Endothelial cell (in vitro differentiated cells): ENCODE measurements at regions not wholly inside any gene's neighbourhood (a gene's known extent, or its start where the extent isn't known, plus 50 kb on each side); places are given as distances from the start of the nearest gene placed in this dataset.

ENCODE experiments used
- DNase-seq: peaks from one replicate; pipeline ENCODE4 v3.0.0; 2021; ENCODE audit warnings: low spot score
- H3K27ac Mint-ChIP-seq: one replicate; pipeline ENCODE4 v1.8.0; 2021; ENCODE audit warnings: mixed read lengths, inconsistent platforms; ENCODE audit not compliant: unreplicated experiment
- H3K27me3 Mint-ChIP-seq: one replicate; pipeline ENCODE4 v1.8.0; 2021; ENCODE audit warnings: mild to moderate bottlenecking, moderate library complexity, mixed read lengths, inconsistent platforms; ENCODE audit not compliant: unreplicated experiment
- H3K36me3 Mint-ChIP-seq: one replicate; pipeline ENCODE4 v1.8.0; 2021; ENCODE audit warnings: mild to moderate bottlenecking, low read depth, mixed read lengths, inconsistent platforms; ENCODE audit not compliant: unreplicated experiment
- H3K4me1 Mint-ChIP-seq: one replicate; pipeline ENCODE4 v1.8.0; 2021; ENCODE audit warnings: mild to moderate bottlenecking, mixed read lengths, inconsistent platforms; ENCODE audit not compliant: unreplicated experiment
- H3K4me3 Mint-ChIP-seq: one replicate; pipeline ENCODE4 v1.8.0; 2021; ENCODE audit warnings: mild to moderate bottlenecking, mixed read lengths, inconsistent platforms; ENCODE audit not compliant: unreplicated experiment
- H3K9me3 Mint-ChIP-seq: one replicate; pipeline ENCODE4 v1.8.0; 2021; ENCODE audit warnings: mixed read lengths, inconsistent platforms; ENCODE audit not compliant: unreplicated experiment
- TF ChIP-seq, protein P1 (sequence below): fragments of 200-600 bp; sonication (generic); IDR thresholded peaks from one replicate; pipeline ENCODE4 v1.5.0; 2021; ENCODE audit warnings: antibody characterized with exemption; ENCODE audit not compliant: unreplicated experiment

DNA sequence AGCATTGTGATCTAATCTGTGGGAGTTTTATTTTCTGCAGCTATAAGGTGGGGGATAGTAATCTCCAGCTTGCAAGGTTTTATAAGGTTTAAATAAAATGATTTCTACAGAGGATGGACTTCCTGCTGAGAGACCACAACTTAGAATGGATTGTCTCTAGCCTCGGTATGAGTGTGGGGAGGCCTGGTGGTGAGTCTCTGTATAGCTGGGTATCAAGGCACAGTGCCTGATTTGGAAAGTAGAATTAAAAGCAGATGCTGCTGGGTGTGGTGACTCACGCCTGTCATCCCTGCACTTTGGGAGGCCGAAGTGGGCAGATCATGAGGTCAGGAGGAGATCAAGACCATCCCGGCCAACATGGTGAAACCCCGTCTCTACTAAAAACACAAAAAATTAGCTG lies 162.0 kb upstream of the GATB start:
- DNase-seq = no peak
- Mint-ChIP-seq H3K4me1 (no peaks in the 10 kb centered on the region), H3K4me3 (no peak overlapping the region), H3K9me3 (no peaks in the 10 kb centered on the region), H3K36me3 (no peaks in the 10 kb centered on the region), H3K27me3 (no peaks in the 10 kb centered on the region), H3K27ac (no peak overlapping the region)
- TF ChIP-seq, protein P1, sequence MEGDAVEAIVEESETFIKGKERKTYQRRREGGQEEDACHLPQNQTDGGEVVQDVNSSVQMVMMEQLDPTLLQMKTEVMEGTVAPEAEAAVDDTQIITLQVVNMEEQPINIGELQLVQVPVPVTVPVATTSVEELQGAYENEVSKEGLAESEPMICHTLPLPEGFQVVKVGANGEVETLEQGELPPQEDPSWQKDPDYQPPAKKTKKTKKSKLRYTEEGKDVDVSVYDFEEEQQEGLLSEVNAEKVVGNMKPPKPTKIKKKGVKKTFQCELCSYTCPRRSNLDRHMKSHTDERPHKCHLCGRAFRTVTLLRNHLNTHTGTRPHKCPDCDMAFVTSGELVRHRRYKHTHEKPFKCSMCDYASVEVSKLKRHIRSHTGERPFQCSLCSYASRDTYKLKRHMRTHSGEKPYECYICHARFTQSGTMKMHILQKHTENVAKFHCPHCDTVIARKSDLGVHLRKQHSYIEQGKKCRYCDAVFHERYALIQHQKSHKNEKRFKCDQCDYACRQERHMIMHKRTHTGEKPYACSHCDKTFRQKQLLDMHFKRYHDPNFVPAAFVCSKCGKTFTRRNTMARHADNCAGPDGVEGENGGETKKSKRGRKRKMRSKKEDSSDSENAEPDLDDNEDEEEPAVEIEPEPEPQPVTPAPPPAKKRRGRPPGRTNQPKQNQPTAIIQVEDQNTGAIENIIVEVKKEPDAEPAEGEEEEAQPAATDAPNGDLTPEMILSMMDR = no peak

- Mint-ChIP-seq H3K4me1 (peaks cover 1% of the 10 kb centered on the region), H3K27me3 (no peaks in the 10 kb centered on the region), H3K4me3 (no peak overlapping the region), H3K9me3 (no peaks in the 10 kb centered on the region), H3K36me3 (no peaks in the 10 kb centered on the region), H3K27ac (no peak overlapping the region)
- no peak for DNase-seq
- TF ChIP-seq, protein P1 = no peak
These were observed 161.5 kb upstream of the GATB start for GRCh38 chr4:151922306-151922705.

GRCh38 chr4:151921811-151922210 lies 161.0 kb upstream of the GATB start:
- no peak overlapping the region for H3K27ac Mint-ChIP-seq
- TF ChIP-seq, protein P1 = no peak
- DNase-seq = no peak
- no peaks in the 10 kb centered on the region for H3K27me3 Mint-ChIP-seq
- no peak overlapping the region for H3K4me3 Mint-ChIP-seq
- peaks cover 6% of the 10 kb centered on the region for H3K4me1 Mint-ChIP-seq
- no peaks in the 10 kb centered on the region for H3K9me3 Mint-ChIP-seq
- H3K36me3 Mint-ChIP-seq = no peaks in the 10 kb centered on the region

- no peaks in the 10 kb centered on the region for H3K36me3 Mint-ChIP-seq
- peaks cover 7% of the 10 kb centered on the region for H3K4me1 Mint-ChIP-seq
- no peak overlapping the region for H3K4me3 Mint-ChIP-seq
- DNase-seq = no peak
- no peaks in the 10 kb centered on the region for H3K9me3 Mint-ChIP-seq
- no peaks in the 10 kb centered on the region for H3K27me3 Mint-ChIP-seq
- TF ChIP-seq, protein P1 = no peak
- H3K27ac Mint-ChIP-seq = no peak overlapping the region
These were observed 160.6 kb upstream of the GATB start for GRCh38 chr4:151921386-151921785.

GRCh38 chr4:151917145-151917734 lies 156.4 kb upstream of the GATB start:
- H3K27ac Mint-ChIP-seq = no peak overlapping the region
- TF ChIP-seq, protein P1 = no peak
- no peak overlapping the region for H3K4me3 Mint-ChIP-seq
- no peaks in the 10 kb centered on the region for H3K36me3 Mint-ChIP-seq
- peaks cover 4% of the 10 kb centered on the region for H3K9me3 Mint-ChIP-seq
- H3K4me1 Mint-ChIP-seq = peaks cover 7% of the 10 kb centered on the region
- no peak for DNase-seq
- H3K27me3 Mint-ChIP-seq = no peaks in the 10 kb centered on the region
